ENCODE measurements at regions not wholly inside any gene's neighbourhood (a gene's known extent, or its start where the extent isn't known, plus 50 kb on each side); places are given as distances from the start of the nearest gene placed in this dataset.

DNA sequence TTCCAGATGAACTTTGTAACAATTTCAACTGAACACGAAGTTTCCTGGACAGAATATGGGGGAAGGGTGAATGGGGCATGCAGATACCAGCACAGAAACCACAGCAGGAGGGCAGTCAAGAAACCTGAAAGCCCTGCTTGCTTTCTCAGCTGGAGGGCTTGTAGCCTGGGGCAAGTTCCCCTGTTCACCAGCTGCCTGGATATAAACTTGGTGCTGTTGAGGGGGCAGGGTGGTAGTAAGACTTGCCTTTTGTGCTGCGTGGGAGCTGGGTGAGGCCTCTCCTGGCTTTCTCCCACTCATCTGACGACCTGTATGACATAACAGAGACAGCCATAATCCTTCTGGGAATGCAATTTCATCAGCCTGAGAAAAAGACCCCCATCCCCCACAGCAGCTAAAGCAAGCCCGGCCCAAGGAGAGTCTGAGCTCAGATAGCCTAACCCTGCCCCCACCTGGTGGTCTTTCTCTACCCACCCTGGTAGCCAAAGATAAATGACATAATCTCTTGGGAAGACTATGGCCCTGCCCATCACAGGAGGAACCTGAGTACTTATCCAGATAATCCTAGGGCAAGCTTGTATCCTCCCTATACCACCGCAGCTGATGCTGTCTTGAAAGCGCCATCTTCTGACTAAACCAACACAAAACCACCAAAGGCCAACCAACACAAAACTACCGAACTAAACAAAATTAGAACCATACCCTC lies 234.3 kb downstream of the LAS1L start:
- Histone ChIP-seq H2AK5ac (ENCODE audit: low read depth, low read length) (no peak overlapping the region), H3K4me2 (ENCODE audit: insufficient read depth in 1 of 2, low read depth in 2 of 2, low read length in 2 of 2) (peak overlapping the region in 1 of 2 experiments; percentile 59; a peak in 3 of 4 replicates), H3K27ac (ENCODE audit: low read depth, low read length) (no peak overlapping the region; the same call in 1 of the 2 replicates), H2BK120ac (replicated peaks; ENCODE audit: low read depth, low read length) (no peak overlapping the region), H4K20me1 (replicated peaks in 1 of 2; ENCODE audit: control insufficient read depth in 1 of 2, insufficient read depth in 2 of 2, low read length in 2 of 2) (no peaks in the 10 kb centered on the region), H3K36me3 (ENCODE audit: control insufficient read depth in 2 of 4, insufficient read depth in 4 of 4, low read length in 3 of 4) (no peaks in the 10 kb centered on the region), H2AFZ (ENCODE audit: low read length) (no peak overlapping the region), H3K79me2 (ENCODE audit: control insufficient read depth in 1 of 2, insufficient read depth in 2 of 2, low read length in 2 of 2) (no peaks in the 10 kb centered on the region), H4K91ac (replicated peaks; ENCODE audit: insufficient read length, low read length) (no peak overlapping the region), H3K56ac (replicated peaks; ENCODE audit: insufficient read length, low read depth, low read length) (no peak overlapping the region), H3K9ac (replicated peaks in 1 of 4; ENCODE audit: extremely low read depth in 1 of 4, low read depth in 3 of 4, low read length in 3 of 4) (no peak overlapping the region), H3K27me3 (replicated peaks in 1 of 4; ENCODE audit: control insufficient read depth in 3 of 4, extremely low read depth in 1 of 4, insufficient read depth in 3 of 4, low read length in 3 of 4) (no peaks in the 10 kb centered on the region), H3K4me3 (ENCODE audit: extremely low read depth in 1 of 4, insufficient read depth in 2 of 4, low read depth in 3 of 4, low read length in 4 of 4) (peak overlapping the region in 1 of 4 experiments; percentile 12; a peak in 1 of 8 replicates), H2BK20ac (ENCODE audit: low read length) (no peak overlapping the region), H4K5ac (ENCODE audit: insufficient read length, low read depth, low read length) (no peak overlapping the region), H2BK5ac (ENCODE audit: low read depth, low read length) (peak overlapping the region; percentile 87; the same call in 1 of the 2 replicates), H3K23me2 (ENCODE audit: low read depth, low read length) (no peaks in the 10 kb centered on the region), H3K23ac (ENCODE audit: insufficient read length) (no peak overlapping the region), H3K4me1 (replicated peaks in 1 of 4; ENCODE audit: control insufficient read depth in 3 of 4, insufficient read depth in 4 of 4, low read length in 3 of 4) (no peaks in the 10 kb centered on the region), H3K79me1 (ENCODE audit: low read depth, low read length) (no peaks in the 10 kb centered on the region), H3K14ac (ENCODE audit: insufficient read length) (no peak overlapping the region), H2BK12ac (ENCODE audit: low read depth, low read length) (peak overlapping the region; percentile 39; the same call in 1 of the 2 replicates), H2BK15ac (ENCODE audit: low read length) (no peak overlapping the region), H4K8ac (ENCODE audit: extremely low read depth, insufficient read depth, low read length) (no peak overlapping the region), H3K18ac (ENCODE audit: extremely low read depth, low read length) (no peak overlapping the region; the same call in 1 of the 2 replicates), H3K9me3 (ENCODE audit: insufficient read depth in 2 of 2, low read depth in 1 of 2, low read length in 1 of 2) (no peaks in the 10 kb centered on the region), H3K4ac (replicated peaks; ENCODE audit: insufficient read length, low read depth, low read length) (no peak overlapping the region)
- FAIRE-seq (peak; percentile 74), DNase-seq (ENCODE audit: low read depth in 1 of 2, low spot score in 2 of 2) (peak; percentile 21 to 47)
- CTCF ChIA-PET (ENCODE audit: partially characterized antibody): interaction anchor here (0.9 to 1.0 kb wide), 2 partner anchors 19 to 386 kb away, joined by 3 to 4 read pairs; no protein-coding TSS in a partner anchor
- 54% methylated on average over 6 of the region's 7 CpGs; no CpG with 5 or more reads in 1 of the 2 experiments for WGBS, 2 experiments (ENCODE audit: extremely low coverage in 1 of 2, insufficient coverage in 1 of 2, insufficient read length in 1 of 2, insufficient replicate concordance in 2 of 2, low coverage in 1 of 2, low lambda C conversion rate in 2 of 2, missing lambda C conversion rate in 1 of 2)
- POLR2A ChIA-PET (ENCODE audit: partially characterized antibody): no interaction called here
- TF ChIP-seq SIRT6 (IDR thresholded peaks at IDR 0.05; ENCODE audit: low read length) (no peak), SAP30 (IDR thresholded peaks at IDR 0.05; ENCODE audit: insufficient read depth, insufficient replicate concordance, low read length) (no peak), YY1 (IDR thresholded peaks at IDR 0.05; ENCODE audit: low read depth, low read length) (no peak), RXRA (IDR thresholded peaks at IDR 0.05; ENCODE audit: insufficient read depth, low read depth, low read length) (no peak), ASH2L (IDR thresholded peaks at IDR 0.05; ENCODE audit: low read length) (peak; percentile 90), RBBP5 (IDR thresholded peaks at IDR 0.05; ENCODE audit: borderline replicate concordance, low read depth, low read length) (peak; percentile 72; the same call in 1 of the 2 replicates), RAD21 (IDR thresholded peaks at IDR 0.05 in 1 of 2, conservative IDR thresholded peaks at IDR 0.05 in 1 of 2; ENCODE audit: low read depth in 2 of 2, low read length in 2 of 2) (peak; percentile 43 to 45), BRCA1 (IDR thresholded peaks at IDR 0.05; ENCODE audit: low read depth, low read length) (no peak), POU5F1 (IDR thresholded peaks at IDR 0.05; ENCODE audit: low read depth, low read length) (no peak), PHF8 (conservative IDR thresholded peaks at IDR 0.05; ENCODE audit: low read depth, low read length) (no peak), NANOG (IDR thresholded peaks at IDR 0.05; ENCODE audit: insufficient read depth, low read depth, low read length, poor library complexity, severe bottlenecking) (no peak)
